ENCODE measurements at regions not wholly inside any gene's neighbourhood (a gene's known extent, or its start where the extent isn't known, plus 50 kb on each side); places are given as distances from the start of the nearest gene placed in this dataset.

GRCh38 chr15:69505956-69506556 lies 53.4 kb downstream of the RPLP1 start:
- no peak for DNase-seq (ENCODE audit: low read depth, low spot score)
- H3K4me3 ChIP-seq (ENCODE audit: low read depth, low read length) = no peak overlapping the region
- no peak for TF ChIP-seq CTCF (IDR thresholded peaks at IDR 0.05; ENCODE audit: insufficient read depth, low read length, missing control alignments)
- CTCF ChIA-PET = interaction anchor here (1.5 kb wide), 1 partner anchor 14 kb away, joined by 4 read pairs; no protein-coding TSS in a partner anchor
- POLR2A ChIA-PET = no interaction called here

- ChIA-PET CTCF (interaction anchor here (1.8 to 2.1 kb wide), 2 partner anchors 12 to 14 kb away, joined by 5 to 6 read pairs; no protein-coding TSS in a partner anchor), POLR2A (no interaction called here)
- no peak for DNase-seq (ENCODE audit: low read depth, low spot score)
- TF ChIP-seq CTCF (IDR thresholded peaks at IDR 0.05; ENCODE audit: insufficient read depth, low read length, missing control alignments) = no peak
- H3K4me3 ChIP-seq (ENCODE audit: low read depth, low read length) = no peak overlapping the region
Measured at GRCh38 chr15:69508659-69509058, 56.0 kb downstream of the RPLP1 start.

GRCh38 chr15:69509131-69509530 lies 56.5 kb downstream of the RPLP1 start:
- TF ChIP-seq CTCF (IDR thresholded peaks at IDR 0.05; ENCODE audit: insufficient read depth, low read length, missing control alignments) = no peak
- no peak overlapping the region for H3K4me3 ChIP-seq (ENCODE audit: low read depth, low read length)
- DNase-seq (ENCODE audit: low read depth, low spot score) = no peak
- ChIA-PET POLR2A (no interaction called here), CTCF (interaction anchor here (1.8 to 2.1 kb wide), 2 partner anchors 11 to 13 kb away, joined by 5 to 6 read pairs; no protein-coding TSS in a partner anchor)

GRCh38 chr15:69510556-69510955 lies 57.9 kb downstream of the RPLP1 start:
- CTCF ChIA-PET = interaction anchor here (0.7 to 0.8 kb wide), 2 partner anchors 13 to 14 kb away, joined by 3 read pairs; no protein-coding TSS in a partner anchor
- no peak for DNase-seq (ENCODE audit: low read depth, low spot score)
- H3K4me3 ChIP-seq (ENCODE audit: low read depth, low read length) = no peak overlapping the region
- no peak for TF ChIP-seq CTCF (IDR thresholded peaks at IDR 0.05; ENCODE audit: insufficient read depth, low read length, missing control alignments)
- POLR2A ChIA-PET = no interaction called here

- no peak overlapping the region for H3K4me3 ChIP-seq (ENCODE audit: low read depth, low read length)
- DNase-seq (ENCODE audit: low read depth, low spot score) = no peak
- CTCF ChIA-PET = interaction anchor here (0.7 to 0.8 kb wide), 2 partner anchors 13 to 14 kb away, joined by 3 read pairs; no protein-coding TSS in a partner anchor
- no peak for TF ChIP-seq CTCF (IDR thresholded peaks at IDR 0.05; ENCODE audit: insufficient read depth, low read length, missing control alignments)
- POLR2A ChIA-PET = no interaction called here
Measured at GRCh38 chr15:69511015-69511414, 58.4 kb downstream of the RPLP1 start.

GRCh38 chr15:69511716-69512340 lies 59.2 kb downstream of the RPLP1 start:
- H3K4me3 ChIP-seq (ENCODE audit: low read depth, low read length) = no peak overlapping the region
- no peak for TF ChIP-seq CTCF (IDR thresholded peaks at IDR 0.05; ENCODE audit: insufficient read depth, low read length, missing control alignments)
- POLR2A ChIA-PET = no interaction called here
- CTCF ChIA-PET = no interaction called here
- no peak for DNase-seq (ENCODE audit: low read depth, low spot score)
